ENCODE measurements at regions not wholly inside any gene's neighbourhood (a gene's known extent, or its start where the extent isn't known, plus 50 kb on each side); places are given as distances from the start of the nearest gene placed in this dataset.

DNA sequence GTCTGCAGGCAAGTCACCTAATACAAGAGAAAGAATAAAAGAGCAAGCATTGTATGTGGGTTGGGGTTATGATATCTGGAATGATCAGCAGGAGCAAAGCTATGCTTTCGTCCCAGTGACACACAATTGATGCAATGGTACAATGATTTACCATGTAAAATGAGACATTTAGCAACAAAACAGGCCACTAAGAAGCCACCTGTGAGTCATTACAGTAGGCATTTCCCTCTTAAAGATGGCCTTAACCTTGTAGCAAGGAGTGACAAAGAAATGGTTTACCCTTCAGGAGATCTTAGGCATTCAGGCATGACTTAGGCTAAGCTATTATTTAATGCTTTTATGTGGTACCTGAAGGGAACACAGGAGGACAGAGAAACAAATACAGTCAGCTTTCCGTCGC is 373.3 kb upstream of the RBMS3 start:
- DNase-seq = no peak

DNA sequence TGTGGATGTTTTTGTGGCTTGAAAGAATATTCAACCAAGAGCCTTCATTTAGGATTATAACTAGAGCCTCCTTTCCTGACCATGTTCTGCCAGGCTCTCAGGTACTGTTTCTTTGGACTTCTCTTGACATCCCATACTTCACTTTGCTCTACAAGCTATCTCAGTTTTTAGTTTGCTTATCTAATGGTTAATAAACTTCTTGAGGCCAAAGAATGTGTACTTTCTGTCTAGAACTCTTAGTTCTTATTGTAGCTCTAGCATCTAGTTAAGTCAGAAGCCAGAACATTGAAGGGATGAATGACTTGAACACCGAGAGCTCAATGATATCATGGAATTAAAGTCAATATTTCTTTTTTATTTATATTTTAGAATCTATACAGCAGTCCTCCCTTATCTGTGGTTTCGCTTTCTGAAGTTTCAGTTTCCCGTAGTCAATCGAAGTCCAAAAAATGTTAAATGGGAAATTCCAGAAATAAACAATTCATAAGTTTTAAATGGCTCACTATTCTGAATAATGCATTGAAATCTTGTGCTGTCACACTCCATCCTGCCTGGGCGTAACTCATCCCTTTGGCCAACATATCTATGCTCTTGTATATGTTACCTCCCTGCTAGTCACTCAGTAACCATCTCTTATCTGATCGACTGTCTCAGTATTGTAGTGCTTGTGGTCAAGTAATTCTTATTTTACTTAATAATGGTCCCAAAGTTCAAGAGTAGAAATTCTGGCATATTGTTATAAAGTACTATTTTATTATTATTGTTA is 368.6 kb upstream of the RBMS3 start:
- no peak for DNase-seq

DNA sequence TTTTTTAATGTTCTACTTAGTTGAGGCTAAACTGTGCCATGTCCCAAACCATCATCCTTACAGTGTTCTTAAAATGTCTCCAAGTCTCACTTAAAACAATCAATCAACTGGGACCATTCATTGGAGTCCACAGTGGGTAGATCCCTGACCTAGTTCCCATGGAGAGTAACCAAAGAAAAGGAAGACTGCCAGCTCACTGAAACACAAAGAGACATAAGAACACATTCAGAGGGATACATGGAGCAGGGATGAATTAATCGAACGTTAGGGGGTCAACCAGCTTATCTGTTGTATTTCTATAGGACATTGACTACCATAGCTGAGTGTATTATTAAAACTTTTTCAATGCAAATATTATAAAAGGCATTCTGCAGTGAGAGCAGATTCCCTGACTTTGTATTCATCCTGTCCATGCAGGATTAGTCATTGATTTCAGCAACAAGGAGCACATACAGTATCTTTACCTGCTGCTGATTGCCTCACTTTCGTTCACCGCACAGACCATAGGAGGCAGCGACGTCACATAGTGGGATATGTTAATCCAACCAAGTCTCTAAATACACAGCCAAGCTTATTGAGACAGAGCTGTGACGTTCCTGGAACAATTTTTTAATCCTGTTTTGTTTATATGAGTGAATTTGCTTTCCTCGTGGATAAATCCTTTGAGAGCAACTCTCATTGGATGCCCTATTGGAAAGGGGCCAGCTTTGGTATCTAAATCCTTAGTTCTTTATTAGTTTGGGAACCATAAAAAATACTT is 364.9 kb upstream of the RBMS3 start:
- peak; percentile 1 for DNase-seq

DNA sequence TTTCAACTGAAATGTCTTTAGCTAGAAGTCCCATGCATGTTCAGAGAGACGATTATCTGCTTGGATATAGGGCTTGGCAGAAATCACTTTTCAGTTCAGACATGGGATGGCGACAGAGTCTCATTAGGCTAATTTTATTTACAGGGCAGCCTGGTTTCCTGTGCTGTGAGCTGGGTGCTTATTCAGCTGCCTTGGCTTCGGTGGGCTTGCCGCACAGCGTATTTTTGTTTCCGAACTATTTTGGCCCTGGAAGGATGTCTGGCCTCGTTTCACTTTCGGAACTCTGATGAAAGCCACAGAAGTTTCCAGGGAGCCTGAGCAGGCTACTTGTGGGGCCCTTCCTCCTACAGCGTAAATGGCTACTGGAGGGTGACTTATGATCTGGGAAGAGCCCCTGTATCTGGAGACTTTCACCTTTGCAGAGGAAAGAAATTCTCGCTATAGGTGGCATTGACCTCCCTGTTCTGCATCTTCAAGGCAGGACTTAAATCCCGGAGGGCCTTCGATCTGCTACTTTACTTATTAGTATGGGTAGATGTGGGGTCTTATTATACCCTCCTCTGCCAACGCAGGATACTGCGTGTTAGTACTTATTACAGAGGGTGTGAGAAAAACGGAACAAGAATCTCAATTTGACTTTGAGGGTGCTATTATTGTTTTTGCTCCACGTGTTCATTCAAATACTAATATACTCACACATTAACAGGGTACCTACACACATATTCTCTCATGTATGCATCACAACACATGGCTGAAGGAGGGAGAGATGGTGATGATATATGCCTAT is 364.0 kb upstream of the RBMS3 start:
- peak; percentile 1 for DNase-seq

DNA sequence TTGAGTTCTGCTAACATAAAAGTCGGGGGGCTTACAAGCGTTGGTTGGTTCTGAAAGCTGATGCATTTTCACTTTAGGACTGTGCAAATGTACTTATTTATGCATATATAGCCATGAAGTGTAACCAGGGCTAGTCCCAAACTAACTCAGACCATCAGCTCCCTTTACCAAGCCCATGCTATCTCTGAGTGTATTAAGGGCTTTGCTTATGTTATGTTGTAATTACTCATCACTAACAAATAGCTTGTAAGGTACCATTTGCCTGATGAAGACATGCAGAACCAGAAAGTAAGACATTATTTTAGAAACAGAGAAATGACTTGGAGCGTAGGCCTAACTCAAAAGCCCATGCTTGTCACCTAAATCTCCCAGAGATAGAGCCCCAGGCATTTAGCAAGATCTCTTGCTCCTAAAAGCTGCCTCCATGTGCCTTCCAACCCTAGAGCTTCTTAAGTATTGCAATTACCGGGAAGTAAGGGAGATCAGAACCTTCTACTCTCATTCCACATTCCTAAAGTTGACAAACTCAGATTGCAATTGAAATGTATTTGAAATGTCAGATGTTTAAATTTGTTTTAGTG is 362.9 kb upstream of the RBMS3 start:
- no peak for DNase-seq

DNA sequence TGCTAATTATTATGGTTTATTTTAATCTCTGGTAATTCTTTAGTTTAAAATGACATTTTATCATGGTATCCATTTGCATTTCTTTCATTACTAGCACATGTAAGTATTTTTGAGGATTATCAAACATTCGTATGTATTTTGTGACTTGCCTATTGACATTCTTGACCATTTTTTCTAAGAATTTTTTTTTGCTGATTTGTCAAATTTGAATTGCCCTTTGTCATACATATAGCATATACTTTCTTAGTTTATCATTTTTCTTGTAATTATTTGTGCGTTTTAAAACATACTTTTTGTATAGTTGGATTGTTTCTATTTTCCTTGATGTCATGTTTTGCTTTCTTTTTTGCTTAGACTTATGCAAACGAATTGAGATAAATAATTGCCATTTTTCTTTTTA is 358.5 kb upstream of the RBMS3 start:
- DNase-seq = no peak

DNA sequence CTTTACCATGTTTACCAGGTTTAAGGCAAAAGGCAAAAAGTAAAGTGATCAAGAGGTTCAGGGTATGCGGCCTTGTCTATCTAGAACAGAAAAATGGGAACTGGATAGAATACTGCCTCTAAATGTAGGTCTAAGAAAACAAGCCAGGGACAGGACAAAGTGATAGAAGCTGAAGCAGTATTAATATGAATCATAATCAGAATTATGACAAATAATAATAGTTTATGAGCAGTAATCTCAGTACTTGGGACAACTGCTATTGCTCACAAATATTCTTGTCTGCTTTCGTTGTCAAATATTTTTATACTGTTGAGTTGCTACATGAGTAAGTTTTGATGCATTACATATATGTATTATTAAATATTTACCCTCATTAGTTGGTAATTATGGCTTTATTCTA is 356.9 kb upstream of the RBMS3 start:
- DNase-seq = no peak

DNA sequence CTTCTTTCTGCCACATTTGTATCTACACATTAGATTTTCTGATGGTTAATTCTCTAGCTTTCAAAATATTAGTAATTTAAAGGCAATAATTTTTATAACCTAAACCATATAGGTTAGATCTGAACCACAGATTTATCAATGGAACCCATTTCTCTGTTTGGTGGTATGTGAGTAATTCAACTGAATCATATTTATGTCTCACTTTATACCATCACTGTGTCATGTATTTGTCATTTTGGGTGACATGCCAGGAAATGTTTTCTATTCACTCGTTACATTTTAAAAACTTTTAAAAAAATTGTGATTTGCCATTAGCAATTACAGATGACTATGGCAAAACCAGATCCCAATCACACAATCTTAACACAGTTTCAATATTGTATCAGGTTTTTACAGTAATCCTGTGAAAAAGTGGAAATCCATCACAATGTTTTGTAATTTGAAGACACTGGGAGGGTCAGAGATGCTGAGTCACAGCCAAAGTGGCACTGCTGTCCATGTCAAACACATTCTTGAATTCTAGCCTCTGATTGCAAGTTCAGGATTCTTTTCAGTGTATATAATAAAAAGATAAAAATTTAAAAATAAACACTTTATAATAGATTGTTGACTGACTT is 356.0 kb upstream of the RBMS3 start:
- no peak for DNase-seq

DNA sequence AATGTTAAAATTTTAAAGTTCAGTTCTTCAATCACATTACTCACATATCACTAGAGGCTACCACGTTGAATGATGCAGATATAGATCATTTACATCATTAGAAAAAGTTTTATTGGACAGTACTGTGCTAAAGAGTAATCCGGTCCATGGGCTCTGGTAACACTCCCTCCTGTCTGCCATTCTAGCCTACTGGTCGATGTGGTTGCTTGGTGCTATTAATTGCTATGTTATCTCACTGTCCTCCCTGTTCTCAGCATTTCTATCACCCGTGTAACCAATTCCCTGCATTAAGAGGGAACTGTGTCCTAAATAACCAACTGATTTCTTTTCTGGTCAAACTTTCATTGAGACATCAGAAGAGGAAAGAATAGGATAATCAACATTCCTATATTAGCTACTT is 347.5 kb upstream of the RBMS3 start:
- DNase-seq = no peak

DNA sequence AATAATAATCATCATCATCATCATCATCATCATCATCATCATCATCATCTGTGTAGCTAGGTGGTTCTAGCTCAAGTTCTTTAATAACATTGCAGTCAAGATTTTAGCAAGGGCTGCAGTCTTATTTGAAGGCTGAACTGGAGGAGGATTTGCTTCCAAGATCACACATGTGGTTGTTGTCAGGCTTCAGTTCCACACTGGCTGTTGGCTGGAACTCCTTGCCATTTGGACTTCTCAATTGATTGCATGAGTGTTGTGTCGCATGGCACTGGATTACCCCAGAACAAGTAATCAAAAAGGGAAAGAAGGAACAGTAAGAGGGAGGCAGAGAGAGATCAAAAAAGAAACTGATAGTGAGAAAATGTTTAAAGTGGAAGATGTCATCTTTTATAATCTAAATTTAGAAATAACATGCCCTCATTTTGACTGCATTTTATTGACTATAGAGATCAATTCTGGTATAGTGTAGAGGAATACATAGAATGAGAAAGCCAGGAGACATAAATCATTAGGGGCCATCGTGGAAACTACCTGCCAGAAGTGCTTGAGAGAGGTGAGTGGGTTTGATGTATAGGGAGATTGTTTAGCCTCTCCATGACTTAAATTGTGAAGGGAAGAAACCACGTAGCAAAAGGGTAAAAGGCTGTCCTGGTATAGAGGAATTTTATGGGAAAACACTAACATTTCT is 346.6 kb upstream of the RBMS3 start:
- DNase-seq = no peak

DNA sequence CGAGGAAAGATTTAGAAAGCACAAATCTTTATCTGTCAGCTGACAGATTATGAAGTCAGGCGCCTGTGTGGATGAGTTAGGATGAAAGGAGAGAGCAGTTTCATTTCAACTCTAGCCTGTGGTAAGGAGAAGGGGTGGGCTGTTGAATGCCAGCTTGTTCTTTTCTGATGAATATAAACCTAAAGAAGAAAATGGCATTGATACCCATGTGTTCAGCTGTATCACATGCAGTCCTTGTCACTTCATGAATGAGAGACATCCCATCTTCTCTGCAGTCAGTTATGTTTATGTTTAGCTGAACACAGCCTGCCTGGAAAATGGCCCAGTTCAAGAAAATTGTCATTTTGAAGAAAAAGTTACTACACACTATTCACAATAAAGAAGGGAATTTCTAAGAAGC is 345.7 kb upstream of the RBMS3 start:
- DNase-seq = no peak

DNA sequence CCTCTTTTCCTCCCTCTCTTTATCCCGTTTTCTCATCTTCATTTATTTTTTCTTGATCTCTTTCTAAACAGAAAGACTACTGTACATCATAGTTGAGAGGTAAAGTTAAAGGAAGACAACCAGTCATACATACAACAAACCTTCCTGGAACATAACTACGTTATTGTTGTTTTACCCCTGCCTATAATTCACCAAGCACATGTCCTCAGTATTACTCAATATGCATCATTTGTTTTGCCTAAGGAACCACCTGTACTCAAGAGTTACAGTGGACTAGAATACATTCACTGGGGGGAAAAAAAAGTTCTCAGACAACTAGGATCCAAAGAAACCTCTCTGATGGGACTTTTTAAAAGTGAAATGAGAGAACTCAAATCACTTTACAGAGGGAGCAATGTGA is 344.7 kb upstream of the RBMS3 start:
- no peak for DNase-seq

DNA sequence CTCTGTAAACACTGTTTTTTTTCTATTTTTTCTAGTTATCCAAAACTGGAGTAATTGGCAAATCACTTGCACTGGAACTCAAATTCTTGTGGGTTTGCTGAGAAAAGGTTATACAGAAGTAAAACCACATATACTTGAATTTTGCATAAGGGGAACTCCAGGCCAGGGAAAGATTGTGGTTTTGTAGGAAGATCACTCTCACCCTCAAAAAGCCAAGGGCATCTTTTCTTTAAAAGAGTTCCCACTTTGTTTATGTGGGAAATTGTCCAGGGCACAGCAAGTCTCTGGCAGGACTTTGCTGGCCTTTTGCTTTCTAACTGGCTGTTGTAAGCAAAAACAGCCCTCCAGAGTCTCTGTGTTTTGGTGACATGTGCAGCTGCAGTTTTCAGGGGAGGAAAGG is 340.3 kb upstream of the RBMS3 start:
- DNase-seq = no peak

DNA sequence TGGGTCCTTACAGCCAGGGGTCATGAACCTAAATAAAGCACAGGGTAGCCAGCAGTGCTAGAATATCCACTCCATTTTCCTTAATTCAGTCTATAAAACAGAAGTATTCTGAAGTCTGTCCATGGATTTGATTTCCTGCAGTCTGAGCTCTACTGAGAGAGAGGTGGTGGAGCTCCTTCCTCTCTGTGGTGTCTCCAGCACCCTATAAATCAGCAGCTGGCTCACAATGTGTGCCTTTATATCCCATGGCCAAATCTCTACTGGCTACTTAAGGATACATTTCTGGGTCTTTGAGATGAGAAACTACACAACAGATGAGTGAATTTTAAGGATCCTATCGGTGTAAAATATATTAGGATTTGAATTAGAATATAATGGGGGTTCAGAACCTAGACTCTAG is 339.9 kb upstream of the RBMS3 start:
- DNase-seq = no peak

DNA sequence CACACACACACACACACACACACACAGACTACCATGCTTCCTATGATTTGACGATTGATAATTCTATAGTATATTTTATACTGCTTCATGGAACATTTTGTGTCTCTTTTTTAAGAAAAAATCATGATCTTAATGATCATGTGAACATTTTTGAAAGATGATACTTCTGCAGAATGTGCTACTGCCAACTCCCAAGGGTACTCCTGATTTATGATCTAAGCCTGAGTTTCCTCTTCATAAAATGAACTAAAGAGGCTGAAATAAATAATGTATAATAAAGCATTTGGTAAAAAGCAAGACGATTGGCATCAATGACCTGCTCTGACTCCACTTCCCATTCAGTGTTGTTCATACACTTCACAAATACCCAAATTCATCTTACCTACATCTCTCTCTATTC is 333.8 kb upstream of the RBMS3 start:
- no peak for DNase-seq

DNA sequence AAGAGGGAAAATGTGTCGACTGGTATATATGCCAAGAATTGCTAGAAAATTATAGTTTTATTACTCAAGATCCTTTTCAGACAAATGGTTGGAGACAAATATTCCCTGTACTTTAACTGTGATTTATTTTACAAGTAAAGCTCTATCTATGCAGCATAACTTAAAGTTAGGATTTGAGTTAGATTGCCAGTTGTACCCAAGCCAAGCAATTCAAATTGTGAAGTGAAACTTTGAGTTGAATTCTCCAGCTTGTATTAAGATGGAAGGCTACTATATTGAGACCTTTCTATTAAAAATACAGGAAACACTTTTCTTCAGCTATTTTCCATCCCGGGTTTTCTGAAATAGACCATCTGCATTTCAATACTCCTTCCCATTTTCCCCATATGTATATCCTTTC is 333.1 kb upstream of the RBMS3 start:
- no peak for DNase-seq

DNA sequence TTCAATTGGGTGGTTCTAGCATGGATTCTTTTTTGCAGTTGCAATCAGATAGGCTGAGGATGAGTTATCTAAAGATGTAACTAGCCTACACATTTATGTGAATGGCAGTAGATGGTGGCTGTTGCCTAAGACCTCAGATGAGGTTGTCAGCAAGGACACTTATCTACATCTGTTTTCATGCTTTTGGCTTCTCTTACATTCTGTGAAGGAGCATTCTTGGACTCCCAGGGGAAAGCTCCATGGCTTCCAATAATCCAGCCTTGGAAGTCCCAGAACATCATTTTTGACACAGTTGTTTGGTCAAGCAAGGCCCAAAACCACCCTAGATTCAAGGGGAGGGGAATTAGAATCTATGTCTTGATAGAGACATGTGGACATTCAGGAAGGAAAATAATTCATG is 332.2 kb upstream of the RBMS3 start:
- DNase-seq = no peak

DNA sequence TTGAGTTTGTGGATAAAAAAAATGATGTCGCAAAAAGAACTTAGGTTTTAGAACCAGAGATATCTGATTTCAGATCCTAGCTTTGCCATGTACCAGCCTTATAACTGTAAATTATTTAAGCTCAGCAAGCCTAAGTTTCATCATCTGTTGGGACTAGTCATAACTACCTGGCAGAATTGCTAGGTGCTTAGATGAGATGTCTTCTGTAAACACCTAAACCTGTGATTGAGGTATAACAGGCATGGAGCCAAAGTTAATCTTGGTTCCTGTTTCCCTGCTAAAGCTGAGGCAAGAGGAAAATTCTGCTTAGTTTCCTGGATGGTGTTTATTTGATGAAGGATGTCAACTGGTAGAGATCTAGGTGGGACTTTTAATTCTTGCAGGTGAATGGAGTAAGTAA is 331.3 kb upstream of the RBMS3 start:
- no peak for DNase-seq

DNA sequence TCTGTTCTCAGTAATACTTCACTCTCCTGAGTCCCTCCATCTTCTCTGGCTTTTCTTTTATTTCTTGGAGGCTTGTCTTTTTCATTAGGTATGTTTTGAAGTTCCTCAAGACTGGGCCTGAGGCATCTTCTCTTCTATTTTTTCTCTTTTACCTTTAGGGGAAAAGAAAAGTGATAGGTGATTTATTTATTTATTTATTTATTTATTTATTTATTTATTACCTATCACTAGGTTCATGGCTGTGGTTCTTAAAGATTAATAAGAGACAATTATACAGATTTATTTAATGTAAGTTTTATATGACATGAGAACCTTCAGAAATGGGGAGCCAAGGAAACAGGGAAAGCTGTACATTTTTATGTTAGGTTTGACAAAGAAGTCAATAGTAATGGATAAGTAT is 330.3 kb upstream of the RBMS3 start:
- DNase-seq = no peak

DNA sequence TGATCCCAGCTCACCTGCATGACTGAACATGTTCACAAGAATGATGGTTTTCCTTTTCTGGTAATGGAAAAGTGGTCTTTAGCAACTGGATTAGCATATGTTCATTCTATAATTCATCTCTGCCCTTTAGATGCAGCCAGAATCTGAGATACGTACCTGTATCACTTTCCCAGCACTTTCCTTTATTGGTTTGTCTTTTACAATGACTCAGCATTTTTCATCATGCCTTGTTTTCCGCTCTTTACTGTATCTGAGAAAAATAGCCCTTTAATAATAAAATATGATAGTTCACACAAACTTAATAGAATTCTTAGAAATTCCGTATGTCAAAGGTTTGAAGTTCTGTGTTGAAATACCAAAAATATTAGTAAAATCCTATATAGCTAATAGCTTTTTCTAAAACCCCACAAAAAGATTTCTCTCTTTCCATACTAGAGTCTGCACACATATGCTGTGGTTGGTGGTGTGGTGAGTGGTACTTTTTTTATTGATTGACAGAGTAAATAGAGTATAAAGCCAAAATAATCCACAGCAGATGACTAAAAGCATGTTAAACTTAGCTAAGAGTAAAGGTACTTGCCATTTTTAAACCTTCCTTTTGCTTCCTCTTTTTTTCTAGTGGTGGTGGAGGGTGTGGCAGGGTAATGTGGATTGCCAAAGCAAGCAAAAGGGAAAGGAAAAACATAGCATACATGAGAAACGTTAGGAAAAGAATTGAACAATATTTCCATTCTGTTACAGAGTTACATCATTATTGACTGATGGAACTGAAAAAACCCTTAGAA is 328.9 kb upstream of the RBMS3 start:
- no peak for DNase-seq

DNA sequence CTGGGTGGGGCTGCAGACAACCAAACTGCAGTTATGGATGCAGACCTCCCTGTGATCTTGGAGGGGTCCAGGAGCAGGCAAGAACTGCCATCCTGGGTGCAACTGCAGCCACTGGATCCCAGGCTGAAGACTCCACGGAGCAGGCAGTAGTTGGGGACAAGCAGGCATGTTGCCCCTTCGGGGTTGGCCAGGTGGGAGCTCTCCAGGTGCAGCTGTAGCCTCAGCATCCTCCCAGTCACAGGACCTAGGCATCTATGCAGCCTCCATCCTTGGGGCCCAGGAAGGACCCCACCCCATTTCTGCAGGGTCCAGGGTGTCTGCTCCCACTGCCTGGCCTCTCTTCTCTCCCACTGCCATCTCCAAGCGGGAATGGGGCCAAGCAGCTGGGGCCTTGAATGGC is 322.2 kb upstream of the RBMS3 start:
- DNase-seq = no peak

DNA sequence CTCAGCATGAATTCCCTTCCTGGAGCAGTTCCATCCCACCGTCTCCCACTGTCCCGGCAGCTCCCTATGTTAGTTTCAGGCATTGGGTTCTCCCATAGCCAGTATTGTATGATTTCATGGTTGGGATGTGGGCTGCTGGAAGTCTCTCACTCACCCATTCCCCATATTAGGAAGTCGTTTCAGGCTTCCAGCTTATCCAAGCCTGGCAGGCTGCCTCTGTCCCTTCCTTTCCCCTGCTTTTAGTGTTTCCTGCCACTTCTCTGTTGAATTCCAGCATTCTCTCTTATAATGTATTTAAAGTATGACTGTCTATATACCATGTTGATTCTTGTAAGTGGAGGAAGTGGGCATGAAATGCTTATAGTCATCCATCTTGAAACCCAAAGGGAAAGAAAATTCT is 309.7 kb upstream of the RBMS3 start:
- no peak for DNase-seq
